Upper lobe of left lung (tissue), 6 donors: ENCODE measurements at regions not wholly inside any gene's neighbourhood (a gene's known extent, or its start where the extent isn't known, plus 50 kb on each side); places are given as distances from the start of the nearest gene placed in this dataset.
"Not testable (repeated sequence)": the region's sequence is repeated elsewhere in the genome, so short reads cannot be mapped to it uniquely, and the experiment has no call there.

Experiments
- ATAC-seq, 2 donors: fragments of 200-7000 bp; cut with Tn5 transposase; one replicate each; pipeline ENCODE4 v1.9.1; 2022; ENCODE audit warnings: mild to moderate bottlenecking in 2 of 2, moderate library complexity in 2 of 2; ENCODE audit not compliant: low FRiP score in 2 of 2
- DNase-seq, 2 donors: peaks; one replicate each; pipeline ENCODE4 v3.0.0-alpha.2; 2019 to 2020
- H3K27ac ChIP-seq, 4 donors: fragments of 200-600 bp; sonication (generic); one replicate each; pipeline ENCODE4 v1.5.1; 2016 to 2019
- H3K27me3 ChIP-seq, 4 donors: fragments of 200-600 bp; sonication (generic); one replicate each; pipeline ENCODE4 v1.5.1; 2017 to 2019
- H3K36me3 ChIP-seq, 4 donors: fragments of 200-600 bp; sonication (generic); one replicate each; pipeline ENCODE4 v1.5.1; 2016 to 2019
- H3K4me1 ChIP-seq, 4 donors: fragments of 200-600 bp; sonication (generic); one replicate each; pipeline ENCODE4 v1.5.1; 2018 to 2019
- H3K4me3 ChIP-seq, 4 donors: fragments of 200-600 bp; sonication (generic); one replicate each; pipeline ENCODE4 v1.5.1; 2017 to 2019; ENCODE audit warnings: mild to moderate bottlenecking in 2 of 4, moderate library complexity in 1 of 4
- H3K9me3 ChIP-seq, 4 donors: fragments of 200-600 bp; sonication (generic); one replicate each; pipeline ENCODE4 v1.5.1; 2018 to 2019
- CTCF ChIP-seq, 6 experiments: fragments of 450-650 bp in 4 of 6; fragments of 200-600 bp in 2 of 6; sonication (generic) in 2 of 6; IDR thresholded peaks; one replicate each; pipeline ENCODE4 v1.5.1; 2016 to 2019; ENCODE audit warnings: antibody characterized with exemption in 6 of 6
- EP300 ChIP-seq, 4 donors: sonication (generic); formaldehyde crosslinking; IDR thresholded peaks; one replicate each; pipeline ENCODE4 v1.5.1; 2017; ENCODE audit warnings: antibody characterized with exemption in 4 of 4, control low read depth in 2 of 4
- POLR2A ChIP-seq, 4 donors: fragments of 450-650 bp; IDR thresholded peaks; one replicate each; pipeline ENCODE4 v1.5.1; 2016 to 2017; ENCODE audit warnings: antibody characterized with exemption in 4 of 4, mild to moderate bottlenecking in 2 of 4
- POLR2AphosphoS5 ChIP-seq, 2 donors: sonication (generic); formaldehyde crosslinking; IDR thresholded peaks; one replicate each; pipeline ENCODE4 v1.5.1; 2017; ENCODE audit warnings: antibody characterized with exemption in 2 of 2
- WGBS, 2 donors: methylation state at CpG; one replicate each; pipeline ENCODE4 v1.1.5; 2017 to 2018; 5-methylcytosine and 5-hydroxymethylcytosine counted together
- donor health status: DM: no; HTN: no; CAD: no; lungs with moderate emphysema.
- donor health status: DM: no; HTN: yes; CAD: no; lungs with severe emphysema.

- Histone ChIP-seq H3K27me3 (no peaks in the 10 kb centered on the region), H3K9me3 (no peaks in the 10 kb centered on the region), H3K4me3 (no peak overlapping the region), H3K36me3 (no peaks in the 10 kb centered on the region), H3K27ac (no peak overlapping the region), H3K4me1 (no peaks in the 10 kb centered on the region)
- no peak for DNase-seq
- no peak for ATAC-seq
- TF ChIP-seq CTCF (IDR thresholded peaks at IDR 0.05) = no peak
- TF ChIP-seq POLR2AphosphoS5 (IDR thresholded peaks at IDR 0.05) = no peak
- no peak for TF ChIP-seq POLR2A (IDR thresholded peaks at IDR 0.05)
- TF ChIP-seq EP300 (IDR thresholded peaks at IDR 0.05) = no peak
Observed at GRCh38 chr11:87574193-87574592, 536.5 kb downstream of the TMEM135 start.

DNA sequence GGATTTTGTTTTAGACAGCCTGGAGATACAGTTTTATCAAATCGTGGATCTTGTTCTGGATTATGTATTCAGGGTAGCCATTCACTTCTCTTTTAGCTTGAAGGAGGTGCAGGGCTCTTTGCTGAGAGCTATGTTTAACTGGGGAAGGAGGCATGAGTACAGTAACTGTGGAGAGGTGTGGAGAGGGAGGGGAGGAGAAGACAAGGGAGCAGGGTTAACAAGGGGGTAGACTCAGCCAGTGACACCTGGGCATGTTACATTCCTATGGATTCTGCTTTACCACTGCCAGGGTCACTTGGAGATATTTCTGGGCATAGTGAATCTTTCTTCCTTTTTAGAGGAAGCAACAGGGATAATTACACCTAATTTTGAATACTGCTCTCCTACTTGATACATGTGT lies 536.0 kb downstream of the TMEM135 start:
- Histone ChIP-seq H3K27me3 (no peaks in the 10 kb centered on the region), H3K36me3 (no peaks in the 10 kb centered on the region), H3K4me3 (no peak overlapping the region), H3K4me1 (no peaks in the 10 kb centered on the region), H3K9me3 (no peaks in the 10 kb centered on the region), H3K27ac (no peak overlapping the region)
- 53 to 79% methylated on average over 1 of the region's 1 CpG for WGBS, 2 donors
- no peak for ATAC-seq
- TF ChIP-seq EP300 (IDR thresholded peaks at IDR 0.05) = no peak
- TF ChIP-seq POLR2AphosphoS5 (IDR thresholded peaks at IDR 0.05) = no peak
- no peak for TF ChIP-seq POLR2A (IDR thresholded peaks at IDR 0.05)
- TF ChIP-seq CTCF (IDR thresholded peaks at IDR 0.05) = no peak
- DNase-seq = no peak

- DNase-seq = no peak
- no peak for ATAC-seq
- Histone ChIP-seq H3K4me1 (no peaks in the 10 kb centered on the region), H3K27ac (no peak overlapping the region), H3K4me3 (no peak overlapping the region), H3K27me3 (no peaks in the 10 kb centered on the region), H3K36me3 (no peaks in the 10 kb centered on the region), H3K9me3 (no peaks in the 10 kb centered on the region)
- TF ChIP-seq EP300 (IDR thresholded peaks at IDR 0.05) (no peak), CTCF (IDR thresholded peaks at IDR 0.05) (no peak), POLR2AphosphoS5 (IDR thresholded peaks at IDR 0.05) (no peak), POLR2A (IDR thresholded peaks at IDR 0.05) (no peak)
Observed at GRCh38 chr11:87572881-87573280, 535.1 kb downstream of the TMEM135 start.

- H3K4me1 ChIP-seq = no peaks in the 10 kb centered on the region
- no peaks in the 10 kb centered on the region for H3K27me3 ChIP-seq
- no peak overlapping the region for H3K27ac ChIP-seq
- ATAC-seq (no peak), DNase-seq (no peak)
- H3K36me3 ChIP-seq = no peaks in the 10 kb centered on the region
- no peaks in the 10 kb centered on the region for H3K9me3 ChIP-seq
- H3K4me3 ChIP-seq = no peak overlapping the region
- TF ChIP-seq POLR2A (IDR thresholded peaks at IDR 0.05) (no peak), POLR2AphosphoS5 (IDR thresholded peaks at IDR 0.05) (no peak), EP300 (IDR thresholded peaks at IDR 0.05) (no peak), CTCF (IDR thresholded peaks at IDR 0.05) (no peak)
- WGBS, 2 donors = 93 to 96% methylated on average over 1 of the region's 1 CpG
Observed at GRCh38 chr11:87560352-87560751, 522.6 kb downstream of the TMEM135 start.

- not testable (repeated sequence) for ATAC-seq, H3K36me3 ChIP-seq
- WGBS, 2 donors = 62 to 74% methylated on average over 2 to 3 of the region's 3 CpGs
Observed at GRCh38 chr11:87559852-87560251, 522.1 kb downstream of the TMEM135 start.

More at GRCh38 chr11:87559852-87560251, 522.1 kb downstream of the TMEM135 start:
- not testable (repeated sequence) for H3K27ac ChIP-seq, H3K27me3 ChIP-seq, H3K4me1 ChIP-seq, H3K9me3 ChIP-seq, H3K4me3 ChIP-seq, DNase-seq
